ENCODE measurements at regions not wholly inside any gene's neighbourhood (a gene's known extent, or its start where the extent isn't known, plus 50 kb on each side); places are given as distances from the start of the nearest gene placed in this dataset.

GRCh38 chr6:150303256-150303655, 65.6 kb upstream of the IYD start:
- TF ChIP-seq ETV6 (CRISPR knock-in tag; IDR thresholded peaks at IDR 0.05) (no peak), ZNF219 (CRISPR knock-in tag; IDR thresholded peaks at IDR 0.05; ENCODE audit: borderline replicate concordance) (no peak), ARID4B (CRISPR knock-in tag; IDR thresholded peaks at IDR 0.05; ENCODE audit: borderline replicate concordance) (no peak), CBFB (CRISPR knock-in tag; IDR thresholded peaks at IDR 0.05; ENCODE audit: low read depth) (no peak), ESRRA (CRISPR knock-in tag; IDR thresholded peaks at IDR 0.05; ENCODE audit: borderline replicate concordance) (no peak), CTCF (IDR thresholded peaks at IDR 0.05) (no peak), ZNF281 (CRISPR knock-in tag; IDR thresholded peaks at IDR 0.05) (no peak), ATF3 (CRISPR knock-in tag; conservative IDR thresholded peaks at IDR 0.05) (no peak), AR (CRISPR knock-in tag; IDR thresholded peaks at IDR 0.05) (no peak), ATF1 (CRISPR knock-in tag; IDR thresholded peaks at IDR 0.05) (no peak), ZNF121 (CRISPR knock-in tag; IDR thresholded peaks at IDR 0.05) (no peak)
- H3K4me1 Mint-ChIP-seq = no peaks in the 10 kb centered on the region
- ATAC-seq = no peak
- ChIA-PET CTCF (no interaction called here), POLR2A (no interaction called here)
- H3K36me3 Mint-ChIP-seq = no peaks in the 10 kb centered on the region
- no peak for DNase-seq (ENCODE audit: low spot score)
- no peak overlapping the region for H3K27ac Mint-ChIP-seq
- H3K4me3 Mint-ChIP-seq = no peak overlapping the region
- H3K9me3 Mint-ChIP-seq = peaks cover 4% of the 10 kb centered on the region
- H3K27me3 Mint-ChIP-seq (ENCODE audit: low read depth) = peaks cover 4% of the 10 kb centered on the region; the same call in 1 of the 2 replicates

GRCh38 chr6:150304429-150304828, 64.4 kb upstream of the IYD start:
- CTCF ChIA-PET = no interaction called here
- no peaks in the 10 kb centered on the region for H3K4me1 Mint-ChIP-seq
- no peak for TF ChIP-seq ZMAT4 (CRISPR knock-in tag; IDR thresholded peaks at IDR 0.05)
- no peak for TF ChIP-seq FOXJ3 (CRISPR knock-in tag; IDR thresholded peaks at IDR 0.05; ENCODE audit: borderline replicate concordance)
- TF ChIP-seq TEAD4 (CRISPR knock-in tag; IDR thresholded peaks at IDR 0.05) = no peak
- TF ChIP-seq GRHL2 (CRISPR knock-in tag; IDR thresholded peaks at IDR 0.05; ENCODE audit: insufficient replicate concordance, severe bottlenecking) = no peak
- TF ChIP-seq SMAD3 (CRISPR knock-in tag; IDR thresholded peaks at IDR 0.05; ENCODE audit: borderline replicate concordance) = no peak
- no peak for TF ChIP-seq GTF2I (CRISPR knock-in tag; conservative IDR thresholded peaks at IDR 0.05)
- TF ChIP-seq ZNF317 (CRISPR knock-in tag; IDR thresholded peaks at IDR 0.05; ENCODE audit: borderline replicate concordance, low read depth) = no peak
- no peak for TF ChIP-seq AFF4 (CRISPR knock-in tag; IDR thresholded peaks at IDR 0.05; ENCODE audit: borderline replicate concordance)

More at GRCh38 chr6:150304429-150304828, 64.4 kb upstream of the IYD start:
- 0 out of 2 replicates have a peak, but pooled peaks cover under 1% of the 10 kb centered on the region for H3K9me3 Mint-ChIP-seq
- H3K36me3 Mint-ChIP-seq = no peaks in the 10 kb centered on the region
- POLR2A ChIA-PET = no interaction called here
- H3K4me3 Mint-ChIP-seq = no peak overlapping the region
- H3K27me3 Mint-ChIP-seq (ENCODE audit: low read depth) = peaks cover 4% of the 10 kb centered on the region; the same call in 1 of the 2 replicates
- H3K27ac Mint-ChIP-seq = no peak overlapping the region
- ATAC-seq = no peak
- DNase-seq (ENCODE audit: low spot score) = no peak
